Cerebellar cortex (tissue), 1 donor: ENCODE measurements at regions not wholly inside any gene's neighbourhood (a gene's known extent, or its start where the extent isn't known, plus 50 kb on each side); places are given as distances from the start of the nearest gene placed in this dataset.
"Not testable (repeated sequence)": the region's sequence is repeated elsewhere in the genome, so short reads cannot be mapped to it uniquely, and the experiment has no call there.

Experiments
- DNase-seq: peaks from one replicate; pipeline ENCODE4 v3.0.0-alpha.2; 2015; ENCODE audit warnings: low spot score

GRCh38 chr7:67359900-67360299, 363.3 kb downstream of the TYW1 start:
- DNase-seq, result no peak

DNA sequence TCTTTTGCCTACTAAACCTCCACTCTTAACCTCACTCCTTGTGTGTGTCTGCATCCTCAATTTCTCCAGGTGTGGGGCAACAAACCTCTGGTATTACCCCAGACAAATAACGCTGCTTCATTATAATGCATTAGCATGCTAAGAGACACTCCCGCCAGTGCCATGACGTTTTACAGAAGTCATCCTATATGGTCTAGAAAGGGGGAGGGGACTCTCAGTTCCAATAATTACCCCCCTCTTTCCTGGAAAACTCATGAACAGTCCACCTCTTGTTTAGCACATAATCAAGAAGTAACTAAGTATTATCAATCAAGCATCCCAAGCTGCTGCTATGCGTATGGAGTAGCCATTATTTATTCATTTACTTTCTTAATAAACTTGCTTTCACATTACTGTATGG, 364.5 kb downstream of the TYW1 start:
- no peak for DNase-seq

DNA sequence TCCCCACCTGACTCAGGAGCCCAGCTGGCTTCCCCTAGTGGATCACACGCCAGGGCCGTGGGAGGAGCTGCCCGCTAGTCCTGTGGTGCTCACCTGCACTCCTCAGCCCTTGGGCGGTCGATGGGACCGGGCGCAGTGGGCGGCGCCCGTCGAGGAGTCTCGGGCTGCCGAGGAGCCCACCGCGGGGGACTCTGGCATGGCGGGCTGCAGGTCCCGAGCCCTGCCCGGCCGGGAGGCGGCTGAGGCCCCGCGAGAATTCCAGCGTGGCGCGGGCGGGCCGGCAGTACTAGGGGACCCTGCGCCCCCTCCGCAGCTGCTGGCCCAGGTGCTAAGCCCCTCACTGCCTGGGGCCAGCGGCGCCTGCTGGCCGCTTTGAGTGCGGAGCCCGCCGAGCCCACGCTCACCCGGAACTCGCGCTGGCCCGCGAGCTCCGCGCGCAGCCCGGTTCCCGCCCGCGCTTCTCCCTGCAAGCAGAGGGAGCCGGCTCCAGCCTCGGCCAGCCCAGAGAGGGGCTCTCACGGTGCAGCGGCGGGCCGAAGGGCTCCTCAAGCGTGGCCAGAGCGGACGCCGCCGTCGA, 367.9 kb downstream of the TYW1 start:
- DNase-seq, result no peak

- peak; percentile 79 for DNase-seq
Measured at GRCh38 chr7:67371429-67372305, 375.0 kb downstream of the TYW1 start.

GRCh38 chr7:67373389-67373788, 376.8 kb downstream of the TYW1 start:
- not testable (repeated sequence) for DNase-seq

DNA sequence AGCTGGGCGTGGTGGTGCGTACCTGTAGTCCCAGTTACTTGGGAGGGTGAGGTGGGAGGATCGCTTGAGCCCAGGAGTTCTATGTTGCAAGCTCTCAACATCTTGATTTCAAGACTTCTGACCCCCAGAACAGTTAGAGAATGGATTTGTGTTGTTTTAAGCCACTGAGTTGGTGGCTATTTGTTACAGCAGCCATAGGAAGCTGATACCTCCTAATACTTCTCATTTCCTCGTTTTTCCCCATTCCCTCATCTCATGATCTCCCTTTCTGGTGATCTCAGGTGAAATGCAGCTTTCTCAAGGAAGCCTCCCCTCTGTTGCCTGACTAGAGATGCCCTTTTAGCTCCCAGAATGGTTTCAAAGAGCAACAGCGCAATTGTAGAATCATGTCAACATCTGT, 378.8 kb downstream of the TYW1 start:
- DNase-seq, result no peak

DNA sequence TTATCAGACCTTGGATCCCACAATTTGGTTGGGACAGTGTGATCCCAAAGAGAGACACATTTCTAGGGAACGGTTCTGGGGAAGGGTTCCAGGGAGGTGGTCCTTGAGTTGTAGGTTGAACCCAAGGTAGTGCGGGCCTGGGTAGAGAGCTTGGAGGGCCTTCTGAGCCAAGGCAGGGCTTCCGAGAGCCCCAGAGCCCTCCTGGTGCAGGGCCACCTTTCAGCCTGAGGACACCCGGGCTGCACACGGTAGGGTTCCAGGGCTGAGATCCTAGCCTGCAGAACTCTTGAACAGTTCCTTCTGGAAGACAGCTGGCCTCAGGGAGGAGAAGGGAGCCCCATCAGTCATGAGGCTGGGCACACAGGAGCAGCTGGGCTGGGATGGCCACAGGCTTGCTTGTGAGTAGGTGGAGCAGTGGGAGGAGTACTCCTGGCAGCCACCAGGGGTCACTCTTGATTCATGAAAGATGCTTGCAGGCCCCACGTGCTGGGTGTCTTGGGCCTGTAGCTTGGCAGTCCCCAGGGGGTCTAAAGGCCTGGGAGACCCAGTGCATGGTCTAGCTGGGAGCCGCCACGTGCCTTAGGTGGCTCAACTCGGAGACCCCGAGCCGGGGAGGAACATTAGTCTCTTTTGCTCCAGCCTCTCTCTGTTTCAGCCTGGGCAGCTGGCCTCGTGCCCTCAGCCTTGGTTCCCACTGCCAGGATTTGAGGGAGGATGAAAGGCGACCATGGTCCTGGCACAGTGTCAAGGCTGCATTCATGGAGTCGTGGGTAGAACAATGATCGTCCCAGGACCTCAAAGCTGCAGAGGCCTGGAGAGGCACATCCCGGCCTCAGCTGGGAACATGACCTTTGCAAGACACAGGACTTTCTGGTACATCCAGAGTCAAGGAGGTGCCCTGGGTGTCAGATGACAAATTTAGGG, 381.6 kb downstream of the TYW1 start:
- DNase-seq, result peak; percentile 61

GRCh38 chr7:67380326-67380725, 383.7 kb downstream of the TYW1 start:
- no peak for DNase-seq

GRCh38 chr7:67380858-67381257, 384.2 kb downstream of the TYW1 start:
- no peak for DNase-seq

DNA sequence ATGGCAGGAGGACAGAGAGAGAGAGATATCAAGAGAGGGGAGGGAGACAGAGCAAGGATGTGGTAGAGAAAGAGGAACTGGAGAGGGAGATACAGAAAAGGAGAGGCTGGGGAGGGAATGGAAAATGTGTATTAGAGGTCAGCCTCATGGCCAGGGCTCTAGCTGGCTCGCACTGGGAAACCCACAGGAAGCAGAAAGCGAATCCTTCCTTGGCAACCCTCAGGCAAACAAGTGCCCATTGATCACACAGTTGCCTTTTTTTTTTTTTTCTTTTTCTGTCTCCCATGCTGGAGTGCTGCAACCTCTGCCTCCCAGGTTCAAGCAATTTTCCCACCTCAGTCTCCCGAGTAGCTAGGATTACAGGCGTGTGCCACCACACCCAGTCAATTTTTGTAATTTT, 391.2 kb downstream of the TYW1 start:
- no peak for DNase-seq

DNA sequence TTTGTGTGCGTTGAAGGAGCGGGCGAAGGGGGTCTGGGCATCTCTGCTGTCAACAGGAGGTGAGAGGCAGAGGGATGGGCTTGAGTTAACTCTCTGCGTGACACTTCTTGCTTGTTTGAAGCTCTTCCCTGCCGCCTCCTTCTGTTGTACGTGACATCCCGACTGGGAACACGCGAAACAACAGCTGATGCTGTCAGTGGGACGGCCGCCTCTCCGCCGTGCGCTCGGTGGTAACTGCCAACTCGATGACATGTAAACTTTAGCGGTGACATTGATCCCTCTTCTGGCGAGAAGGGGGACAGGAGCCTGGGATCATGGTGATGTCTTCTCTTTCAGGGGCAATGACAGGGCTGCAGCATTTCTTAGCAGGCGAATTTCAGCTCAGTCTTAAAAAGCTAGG, 394.5 kb downstream of the TYW1 start:
- peak; percentile 3 for DNase-seq

DNA sequence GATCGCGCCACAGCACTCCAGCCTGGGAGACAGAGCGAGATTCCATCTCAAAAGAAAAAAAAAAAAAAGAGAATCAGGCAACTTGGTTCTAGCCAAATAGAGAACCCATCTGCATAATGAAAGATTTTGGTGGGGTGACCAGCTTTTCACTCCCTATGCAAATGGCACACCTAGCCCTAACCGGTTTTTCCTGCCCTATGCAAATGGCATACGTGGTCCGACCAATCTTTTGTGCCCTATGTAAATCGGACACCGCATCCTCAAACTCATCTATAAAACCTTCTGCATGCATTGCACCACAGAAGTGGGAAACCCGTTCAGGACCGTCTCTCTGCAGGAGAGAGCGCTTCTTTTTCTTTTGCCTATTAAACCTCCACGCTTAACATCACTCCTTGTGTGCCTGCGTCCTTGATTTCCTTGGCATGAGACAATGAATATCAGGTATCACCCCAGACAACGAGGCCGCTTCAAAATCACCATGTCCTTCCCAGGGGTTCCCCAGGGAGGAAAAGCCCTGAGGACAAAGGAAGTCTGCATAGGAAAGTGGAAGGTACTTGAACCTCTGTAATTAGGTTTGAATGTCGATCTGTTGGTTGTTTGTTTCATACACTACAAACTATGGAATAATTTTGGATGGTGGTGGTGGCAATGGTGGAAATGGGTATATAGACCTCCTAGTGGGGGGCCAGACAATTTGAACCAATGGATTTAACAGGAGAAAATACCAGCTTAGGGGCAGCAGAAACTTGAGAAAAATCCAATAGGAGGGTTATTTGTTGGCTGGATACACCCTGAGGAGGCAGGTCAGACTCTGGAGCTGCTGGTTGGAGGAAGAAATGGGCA, 396.2 kb downstream of the TYW1 start:
- DNase-seq, result no peak

GRCh38 chr7:67393903-67394302, 397.3 kb downstream of the TYW1 start:
- DNase-seq, result no peak

- DNase-seq, result no peak
Measured at GRCh38 chr7:67398916-67399315, 402.3 kb downstream of the TYW1 start.

- no peak for DNase-seq
Measured at GRCh38 chr7:67401492-67401891, 404.9 kb downstream of the TYW1 start.

DNA sequence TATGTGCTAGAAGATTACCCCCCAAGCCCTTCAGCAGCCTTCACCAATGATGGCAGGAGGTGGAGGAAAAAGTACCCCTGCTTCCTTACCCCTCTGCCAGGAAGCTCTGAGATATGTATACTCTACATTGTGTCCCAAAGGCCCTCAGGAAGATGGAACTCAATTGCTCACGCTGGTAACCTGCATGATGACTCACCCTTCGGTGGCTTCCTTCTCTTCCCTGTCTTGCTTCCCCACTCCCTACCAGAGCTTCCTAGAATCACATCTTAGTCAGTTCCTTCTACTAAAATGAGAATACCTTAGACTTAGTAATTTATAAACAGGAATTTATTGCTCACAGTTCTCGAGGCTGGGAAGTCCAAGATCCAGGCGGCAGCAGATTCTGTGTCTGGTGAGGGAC, 405.6 kb downstream of the TYW1 start:
- DNase-seq, result no peak

DNA sequence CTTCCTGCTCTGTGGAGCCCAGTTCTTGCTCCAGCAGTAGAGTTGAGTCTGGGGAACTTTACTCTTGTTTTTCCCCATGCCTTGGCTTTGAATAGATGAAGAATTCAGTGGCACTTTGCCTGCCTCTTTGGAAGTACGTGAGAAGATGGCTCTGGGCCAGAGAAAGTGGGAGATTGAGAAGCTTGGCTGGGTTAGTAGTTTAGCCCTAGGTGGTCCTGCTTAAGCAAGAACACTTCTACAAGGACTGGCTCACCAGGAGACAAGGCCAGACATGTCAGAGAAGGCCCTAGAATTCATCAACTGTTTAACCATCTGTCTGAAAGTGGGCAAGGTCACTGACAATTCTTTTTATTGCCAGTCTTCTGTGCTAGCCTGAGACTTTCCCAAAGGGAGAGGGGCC, 410.3 kb downstream of the TYW1 start:
- no peak for DNase-seq

GRCh38 chr7:67407392-67408071, 410.9 kb downstream of the TYW1 start:
- DNase-seq, result no peak

GRCh38 chr7:67408109-67408508, 411.5 kb downstream of the TYW1 start:
- no peak for DNase-seq

- no peak for DNase-seq
Measured at GRCh38 chr7:67413670-67414069, 417.0 kb downstream of the TYW1 start.

DNA sequence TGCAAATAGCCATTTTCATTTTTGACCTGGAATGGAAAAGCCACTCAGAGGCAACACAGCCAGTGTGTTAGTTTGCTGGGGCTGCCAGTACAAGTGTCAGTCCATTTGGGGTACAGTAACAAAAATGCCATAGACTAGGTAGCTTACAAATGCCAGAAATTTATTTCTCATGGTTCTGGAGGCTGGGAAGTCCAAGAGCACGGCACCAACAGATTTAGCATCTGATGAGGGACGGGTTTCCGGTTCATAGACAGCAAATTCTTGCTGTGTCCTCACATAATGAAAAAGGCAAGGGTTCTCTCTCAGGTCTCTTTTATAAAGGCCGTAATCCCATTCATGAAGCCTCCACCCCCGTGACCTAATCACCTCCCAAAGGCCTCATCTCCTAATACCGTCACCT, 418.2 kb downstream of the TYW1 start:
- no peak for DNase-seq
